ENCODE measurements at regions not wholly inside any gene's neighbourhood (a gene's known extent, or its start where the extent isn't known, plus 50 kb on each side); places are given as distances from the start of the nearest gene placed in this dataset.
"Not testable (repeated sequence)": the region's sequence is repeated elsewhere in the genome, so short reads cannot be mapped to it uniquely, and the experiment has no call there.

- Histone ChIP-seq H3K27ac (no peak overlapping the region), H3K36me3 (ENCODE audit: insufficient read depth in 1 of 2, low read depth in 1 of 2) (no peaks in the 10 kb centered on the region), H3K4me3 (no peak overlapping the region), H3K4me1 (no peaks in the 10 kb centered on the region), H3K9me3 (no peaks in the 10 kb centered on the region), H3K27me3 (ENCODE audit: insufficient read depth in 3 of 3, low read length in 2 of 3) (no peaks in the 10 kb centered on the region)
- no peak for DNase-seq
- no peak for ATAC-seq
- no peak for TF ChIP-seq CTCF (IDR thresholded peaks at IDR 0.05)
- intact Hi-C loops (cut with DNase I) = no loop called here
- WGBS, 3 donors = 84 to 88% (median 87%) methylated on average over 4 of the region's 4 CpGs
Observed at GRCh38 chr12:17132336-17132735, 526.4 kb upstream of the LMO3 start.

- intact Hi-C loops (cut with DNase I); DNase-seq; H3K27ac ChIP-seq; H3K27me3 ChIP-seq (ENCODE audit: insufficient read depth in 3 of 3, low read length in 2 of 3); H3K9me3 ChIP-seq; ATAC-seq; H3K36me3 ChIP-seq (ENCODE audit: insufficient read depth in 1 of 2, low read depth in 1 of 2); H3K4me3 ChIP-seq; H3K4me1 ChIP-seq: not testable (repeated sequence)
- 86 to 94% (median 94%) methylated on average over 3 of the region's 3 CpGs for WGBS, 3 donors
Observed at GRCh38 chr12:17116538-17116937, 510.6 kb upstream of the LMO3 start.

GRCh38 chr12:17110316-17110715 lies 504.4 kb upstream of the LMO3 start:
- intact Hi-C loops (cut with DNase I) = no loop called here

GRCh38 chr12:17108877-17109541 lies 503.0 kb upstream of the LMO3 start:
- 67 to 85% (median 73%) methylated on average over 3 of the region's 3 CpGs for WGBS, 3 donors
- no peaks in the 10 kb centered on the region for H3K27me3 ChIP-seq (ENCODE audit: insufficient read depth in 3 of 3, low read length in 2 of 3)
- no peaks in the 10 kb centered on the region for H3K9me3 ChIP-seq
- H3K4me3 ChIP-seq = no peak overlapping the region
- TF ChIP-seq CTCF (IDR thresholded peaks at IDR 0.05) = no peak
- no peak overlapping the region for H3K27ac ChIP-seq
- no peak for ATAC-seq
- intact Hi-C loops (cut with DNase I) = no loop called here
- no peaks in the 10 kb centered on the region for H3K4me1 ChIP-seq
- no peak for DNase-seq
- H3K36me3 ChIP-seq (ENCODE audit: insufficient read depth in 1 of 2, low read depth in 1 of 2) = no peaks in the 10 kb centered on the region

More at GRCh38 chr12:17110316-17110715, 504.4 kb upstream of the LMO3 start:
- H3K4me1 ChIP-seq = no peaks in the 10 kb centered on the region
- no peak overlapping the region for H3K4me3 ChIP-seq
- TF ChIP-seq CTCF (IDR thresholded peaks at IDR 0.05) = no peak
- H3K27me3 ChIP-seq (ENCODE audit: insufficient read depth in 3 of 3, low read length in 2 of 3) = no peaks in the 10 kb centered on the region
- no peaks in the 10 kb centered on the region for H3K9me3 ChIP-seq
- no peaks in the 10 kb centered on the region for H3K36me3 ChIP-seq (ENCODE audit: insufficient read depth in 1 of 2, low read depth in 1 of 2)
- no peak overlapping the region for H3K27ac ChIP-seq
- DNase-seq = no peak
- no peak for ATAC-seq

- no peak for ATAC-seq
- TF ChIP-seq CTCF (IDR thresholded peaks at IDR 0.05) = no peak
- Histone ChIP-seq H3K27ac (no peak overlapping the region), H3K27me3 (ENCODE audit: insufficient read depth in 3 of 3, low read length in 2 of 3) (no peaks in the 10 kb centered on the region), H3K4me1 (no peaks in the 10 kb centered on the region), H3K9me3 (no peaks in the 10 kb centered on the region), H3K36me3 (ENCODE audit: insufficient read depth in 1 of 2, low read depth in 1 of 2) (no peaks in the 10 kb centered on the region), H3K4me3 (no peak overlapping the region)
- 66 to 73% (median 70%) methylated on average over 2 of the region's 2 CpGs for WGBS, 3 donors
- no peak for DNase-seq
- intact Hi-C loops (cut with DNase I) = no loop called here
Observed at GRCh38 chr12:17104801-17105200, 498.8 kb upstream of the LMO3 start.

Data from psoas muscle (tissue), 7 donors.